COLO668 (cell line): ENCODE measurements at regions not wholly inside any gene's neighbourhood (a gene's known extent, or its start where the extent isn't known, plus 50 kb on each side); places are given as distances from the start of the nearest gene placed in this dataset.
"Not testable (repeated sequence)": the region's sequence is repeated elsewhere in the genome, so short reads cannot be mapped to it uniquely, and the experiment has no call there.

ENCODE experiments used
- DNase-seq: peaks from one replicate; lab custom pipeline; 2025; ENCODE audit not compliant: unreplicated experiment; lab: John Stamatoyannopoulos, UW

DNA sequence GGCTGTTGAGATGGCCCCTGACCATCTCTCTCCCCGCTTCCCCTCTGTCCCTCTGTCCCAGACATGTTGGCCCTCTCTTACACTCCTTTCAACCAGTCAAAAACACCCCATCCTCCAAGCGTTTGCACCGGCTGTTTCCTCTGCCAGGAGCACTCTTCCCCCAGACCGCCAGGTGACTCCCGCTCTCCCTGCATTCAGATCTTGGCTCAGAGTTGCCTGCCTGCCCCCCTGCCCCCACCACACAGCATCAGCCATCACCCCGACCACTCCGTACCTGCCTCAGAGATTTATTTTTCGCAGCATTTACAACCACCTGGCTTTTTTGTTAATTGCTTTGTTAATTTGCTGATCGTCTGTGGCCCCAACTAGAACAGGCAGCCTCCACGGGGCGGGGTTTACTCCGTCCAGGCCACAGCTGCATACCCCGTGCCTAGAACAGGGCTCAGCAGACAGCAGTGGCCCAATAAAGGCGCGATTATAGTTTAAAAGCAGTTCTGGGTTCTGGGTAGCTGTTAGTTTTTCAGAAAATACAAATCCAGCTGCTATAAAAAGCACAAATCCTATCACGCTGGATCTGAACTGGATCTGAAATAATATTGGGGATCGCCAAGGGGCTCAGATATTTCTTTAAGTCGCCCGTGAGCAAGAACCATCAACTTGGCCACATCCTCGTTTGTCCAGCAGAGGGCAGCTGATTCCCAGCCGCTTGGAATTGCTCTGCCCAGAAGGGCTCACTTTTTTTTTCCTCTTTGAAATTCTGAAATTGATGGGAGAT is 173.6 kb downstream of the IRF8 start:
- peak; percentile 28 for DNase-seq

DNA sequence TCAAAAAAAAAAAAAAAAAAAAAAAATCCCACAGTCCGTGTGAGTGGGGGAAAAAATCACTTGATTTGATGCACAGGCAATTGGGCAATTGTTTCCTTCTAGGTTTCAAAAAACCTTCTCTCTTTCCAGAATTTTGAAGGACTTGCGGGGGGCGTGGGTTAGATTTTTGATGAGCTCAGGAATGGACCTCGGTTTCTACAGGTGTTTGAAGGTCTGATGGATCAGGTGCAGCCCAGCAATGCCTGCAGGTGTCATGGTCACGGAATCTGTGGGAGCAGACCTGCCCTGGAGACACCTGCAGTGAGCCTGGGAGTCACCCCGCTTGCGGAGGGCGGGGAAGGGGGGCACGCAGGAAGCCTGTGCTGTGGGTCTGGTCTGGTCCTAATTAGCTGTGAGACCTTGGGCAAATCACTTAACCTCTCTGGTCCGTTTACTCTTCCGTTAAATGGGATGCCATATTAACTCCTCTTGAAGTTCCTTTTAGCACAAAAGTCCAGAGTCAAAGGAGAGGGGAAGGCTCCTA is 174.2 kb downstream of the IRF8 start:
- DNase-seq = no peak

- DNase-seq = no peak
Measured at GRCh38 chr16:86073763-86074493, 175.0 kb downstream of the IRF8 start.

- no peak for DNase-seq
Measured at GRCh38 chr16:86074651-86075487, 175.9 kb downstream of the IRF8 start.

DNA sequence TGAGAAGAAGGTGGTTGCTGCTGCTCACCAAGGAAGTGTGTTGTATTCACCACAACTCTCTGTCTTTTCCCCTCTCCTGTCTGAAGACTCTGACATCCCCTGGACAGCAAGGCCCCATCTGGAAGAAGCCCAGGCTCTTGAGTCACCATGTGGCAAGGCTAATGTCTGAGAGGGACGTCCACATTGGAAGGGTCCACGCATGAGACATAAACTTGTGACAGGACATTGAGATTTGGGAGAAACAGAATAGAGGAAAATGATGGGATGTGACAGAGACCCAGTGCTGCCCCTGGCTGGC is 176.5 kb downstream of the IRF8 start:
- DNase-seq = no peak

DNA sequence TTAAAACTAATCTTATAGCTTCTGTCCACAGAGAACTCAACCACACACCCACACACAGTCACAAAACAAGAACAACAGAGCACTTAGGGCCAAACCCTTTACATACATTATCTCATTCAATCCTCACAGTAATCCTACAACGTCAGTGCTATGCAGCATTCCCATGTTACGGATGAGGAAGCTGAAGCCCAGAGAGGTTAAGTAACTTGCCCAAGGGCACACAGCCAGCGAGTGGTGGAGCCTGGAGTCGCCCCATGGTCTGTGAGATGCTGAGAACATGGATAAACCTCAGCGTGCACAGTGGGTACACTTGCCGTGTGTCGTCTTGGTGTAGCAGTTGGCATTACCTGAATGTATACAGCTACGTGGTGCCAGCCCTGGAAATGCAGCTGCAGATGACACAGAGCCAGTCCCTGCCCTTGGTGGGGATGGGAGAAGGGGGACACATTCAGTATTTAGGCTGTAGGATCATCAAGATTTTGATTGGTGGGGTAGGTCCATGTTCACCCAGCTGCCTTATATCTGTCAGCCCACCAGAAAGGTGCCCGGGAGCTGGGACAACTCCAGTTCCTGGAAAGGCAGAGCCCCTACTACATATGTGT is 177.0 kb downstream of the IRF8 start:
- no peak for DNase-seq

GRCh38 chr16:86076606-86077005 is 177.6 kb downstream of the IRF8 start:
- DNase-seq = no peak

DNA sequence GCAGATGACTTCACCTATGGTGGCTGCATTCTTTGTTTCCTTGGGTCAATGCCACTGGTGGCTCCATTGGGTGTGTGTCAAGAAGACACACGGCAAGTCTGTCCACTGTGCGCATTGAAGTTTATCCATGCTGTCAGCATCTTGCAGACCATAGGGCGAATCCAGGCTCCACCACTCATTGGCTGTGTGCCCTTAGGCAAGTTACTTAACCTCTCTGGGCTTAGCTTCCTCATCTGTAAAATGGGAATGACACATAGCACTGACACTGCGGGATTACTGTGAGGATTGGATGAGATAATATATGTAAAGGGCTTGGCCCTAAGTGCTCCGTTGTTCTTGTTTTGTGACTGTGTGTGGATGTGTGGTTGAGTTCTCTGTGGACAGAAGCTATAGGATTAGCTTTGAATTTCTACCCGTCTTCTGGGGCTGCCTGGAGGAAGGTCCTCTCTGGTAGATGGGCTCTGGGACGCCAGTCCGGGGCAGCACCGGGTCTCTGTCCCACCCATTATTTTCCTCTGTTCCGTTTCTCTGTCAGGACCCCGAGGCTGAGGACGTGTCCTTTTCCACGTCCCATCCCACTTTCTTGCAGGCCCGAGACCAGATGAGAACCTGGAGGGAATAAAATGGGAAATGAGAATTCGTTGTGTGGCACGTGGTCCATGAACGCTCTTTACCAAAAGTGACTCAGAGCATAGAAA is 178.4 kb downstream of the IRF8 start:
- no peak for DNase-seq

DNA sequence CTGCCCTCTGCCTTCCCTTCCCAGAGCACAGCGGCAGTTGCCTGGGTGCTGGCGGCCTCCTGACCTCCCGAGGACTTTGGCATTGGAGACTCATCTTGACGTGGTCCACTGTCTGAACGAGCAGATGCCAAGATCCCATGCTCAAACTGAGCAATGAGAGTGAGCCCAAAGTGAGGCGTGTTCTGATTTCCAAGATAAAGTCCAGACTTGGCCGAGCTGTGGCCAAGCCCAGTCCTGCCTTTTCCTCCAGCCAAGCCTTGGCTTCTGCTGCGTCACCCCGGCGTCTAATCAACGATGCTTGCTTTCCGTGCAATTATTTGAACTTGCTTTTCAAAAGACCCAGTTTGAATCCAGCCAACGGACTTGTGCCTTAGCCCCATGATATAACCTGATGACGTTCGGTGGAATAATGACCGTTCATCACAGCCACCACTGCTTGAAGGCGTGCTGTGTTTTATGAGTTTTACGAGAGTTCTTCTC is 179.2 kb downstream of the IRF8 start:
- DNase-seq = no peak

- DNase-seq = not testable (repeated sequence)
Measured at GRCh38 chr16:86078711-86079110, 179.7 kb downstream of the IRF8 start.

DNA sequence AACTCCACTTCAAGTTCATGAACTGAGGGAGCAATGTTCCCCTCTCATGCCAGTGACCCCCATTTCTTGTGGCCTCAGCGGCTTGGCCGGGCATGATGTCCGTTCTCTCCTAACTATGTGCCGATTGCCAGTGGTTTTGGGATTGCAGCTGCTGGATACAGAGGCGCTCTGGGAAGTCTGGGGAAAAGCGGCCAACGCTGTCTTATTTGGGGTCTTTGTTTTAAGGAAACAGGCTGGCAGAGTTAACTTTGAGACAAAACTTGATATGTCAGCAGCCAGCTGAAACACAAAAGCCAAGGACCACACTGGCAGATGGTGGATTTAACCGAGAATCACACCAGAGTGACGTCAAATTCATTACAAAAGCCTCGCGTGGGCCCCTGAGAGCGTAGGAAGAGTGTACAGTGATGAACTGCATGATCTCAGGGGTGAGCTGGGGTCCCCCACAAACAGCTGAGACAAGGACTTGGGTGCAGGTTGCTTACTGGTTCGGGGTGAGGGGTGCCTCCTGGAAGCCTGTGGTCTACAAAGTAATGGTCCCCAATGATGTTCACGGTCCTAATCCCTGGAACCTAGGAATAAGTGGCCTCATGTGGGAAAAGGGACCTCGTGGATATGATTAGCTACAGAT is 180.4 kb downstream of the IRF8 start:
- DNase-seq = no peak

GRCh38 chr16:86080131-86080875 is 181.3 kb downstream of the IRF8 start:
- DNase-seq = no peak

- DNase-seq = no peak
Measured at GRCh38 chr16:86080982-86081381, 182.0 kb downstream of the IRF8 start.

- DNase-seq = no peak
Measured at GRCh38 chr16:86082418-86083030, 183.6 kb downstream of the IRF8 start.

- DNase-seq = no peak
Measured at GRCh38 chr16:86083382-86084002, 184.5 kb downstream of the IRF8 start.

- DNase-seq = no peak
Measured at GRCh38 chr16:86085161-86085611, 186.2 kb downstream of the IRF8 start.

DNA sequence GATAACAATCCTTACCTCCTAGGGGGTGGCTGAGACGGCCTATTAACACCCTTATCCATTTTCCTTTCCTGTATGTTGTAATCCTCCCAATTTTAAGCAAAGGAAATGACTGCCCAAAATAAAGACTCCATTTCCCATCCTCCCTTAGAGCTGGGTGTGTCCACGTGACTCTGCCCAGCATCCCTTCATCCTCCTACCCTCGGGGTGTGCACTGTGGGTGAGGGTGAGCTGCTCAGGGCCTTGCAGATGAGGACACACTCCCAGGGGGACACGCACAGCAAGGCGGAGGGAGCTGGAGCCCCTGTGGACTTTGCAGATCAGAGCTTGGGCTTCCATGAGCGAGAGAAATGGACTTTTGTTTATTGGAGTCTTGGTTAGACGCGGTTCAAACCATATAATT is 186.8 kb downstream of the IRF8 start:
- no peak for DNase-seq

- DNase-seq = no peak
Measured at GRCh38 chr16:86086471-86086870, 187.5 kb downstream of the IRF8 start.
